ENCODE measurements at regions not wholly inside any gene's neighbourhood (a gene's known extent, or its start where the extent isn't known, plus 50 kb on each side); places are given as distances from the start of the nearest gene placed in this dataset.

DNA sequence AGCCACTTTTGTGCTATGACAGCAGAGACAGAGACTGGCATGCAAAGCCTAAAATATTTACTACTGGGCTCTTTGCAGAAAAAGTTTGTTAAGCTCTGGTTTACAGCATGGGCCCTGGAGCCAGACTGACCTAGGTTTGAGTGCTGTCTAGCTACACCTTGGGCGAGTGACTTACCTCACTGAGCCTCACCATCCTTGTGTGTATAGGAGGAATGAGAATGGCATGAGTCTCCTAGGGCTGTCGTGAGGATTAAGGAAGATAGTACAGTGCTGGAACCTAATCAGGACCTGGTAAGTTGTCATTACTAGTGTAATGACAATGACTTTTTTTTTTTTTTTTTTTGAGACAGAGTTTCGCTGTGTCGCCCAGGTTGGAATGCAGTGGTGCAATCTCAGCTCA lies 65.2 kb downstream of the MSX2 start:
- Histone ChIP-seq H3K27me3 (ENCODE audit: control insufficient read depth, insufficient read depth, low read length) (peaks cover 3% of the 10 kb centered on the region), H3K36me3 (replicated peaks; ENCODE audit: control insufficient read depth, insufficient read depth, low read length) (no peaks in the 10 kb centered on the region), H3K4me3 (ENCODE audit: insufficient read depth, low read depth, low read length) (no peak overlapping the region)
- DNase-seq: no peak

GRCh38 chr5:174785120-174785680 lies 60.8 kb downstream of the MSX2 start:
- Histone ChIP-seq H3K36me3 (replicated peaks; ENCODE audit: control insufficient read depth, insufficient read depth, low read length) (no peaks in the 10 kb centered on the region), H3K27me3 (ENCODE audit: control insufficient read depth, insufficient read depth, low read length) (no peaks in the 10 kb centered on the region), H3K4me3 (ENCODE audit: insufficient read depth, low read depth, low read length) (no peak overlapping the region)
- DNase-seq: no peak

Measured in H7 (cell line).